Neural progenitor cell (in vitro differentiated cells): ENCODE measurements at regions not wholly inside any gene's neighbourhood (a gene's known extent, or its start where the extent isn't known, plus 50 kb on each side); places are given as distances from the start of the nearest gene placed in this dataset.

Source experiments
- DNase-seq: peaks from one replicate; pipeline ENCODE4 v3.0.0-alpha.2; 2016; ENCODE audit warnings: low spot score
- H2AFZ ChIP-seq: fragments of 200-600 bp; sonication (generic); replicated peaks from 2 replicates; pipeline ENCODE4 v1.6.1; 2016; ENCODE audit warnings: antibody characterized with exemption
- H3F3A ChIP-seq: fragments of 200-600 bp; sonication (generic); 2 replicates; pipeline ENCODE4 v1.6.1; 2016; ENCODE audit warnings: antibody characterized with exemption, low read depth
- H3K27ac ChIP-seq: fragments of 200-600 bp; sonication (generic); 2 replicates; pipeline ENCODE4 v1.5.1; 2016; ENCODE audit warnings: mild to moderate bottlenecking
- H3K27me3 ChIP-seq: fragments of 200-600 bp; sonication (generic); 2 replicates; pipeline ENCODE4 v1.6.1; 2016; ENCODE audit warnings: mild to moderate bottlenecking, moderate library complexity
- H3K36me3 ChIP-seq: fragments of 200-600 bp; sonication (generic); 2 replicates; pipeline ENCODE4 v1.5.1; 2016
- H3K4me1 ChIP-seq: fragments of 200-600 bp; sonication (generic); 2 replicates; pipeline ENCODE4 v1.6.1; 2016; ENCODE audit warnings: mixed run types
- H3K4me2 ChIP-seq: fragments of 200-600 bp; sonication (generic); 2 replicates; pipeline ENCODE4 v1.6.1; 2016
- H3K4me3 ChIP-seq: fragments of 200-600 bp; sonication (generic); 2 replicates; pipeline ENCODE4 v1.5.1; 2016
- H3K79me2 ChIP-seq: fragments of 200-600 bp; sonication (generic); 2 replicates; pipeline ENCODE4 v1.6.1; 2016; ENCODE audit warnings: low read depth
- H3K9ac ChIP-seq: fragments of 200-600 bp; sonication (generic); 2 replicates; pipeline ENCODE4 v1.6.1; 2016
- H3K9me3 ChIP-seq: fragments of 200-600 bp; sonication (generic); 2 replicates; pipeline ENCODE4 v1.5.1; 2016; ENCODE audit warnings: low read depth
- H4K20me1 ChIP-seq: fragments of 200-600 bp; sonication (generic); 2 replicates; pipeline ENCODE4 v1.6.1; 2016; ENCODE audit warnings: low read depth
- H3K27ac Mint-ChIP-seq: 3 replicates; pipeline ENCODE4 v1.8.0; 2021; ENCODE audit warnings: mixed read lengths
- H3K27me3 Mint-ChIP-seq: 2 replicates; pipeline ENCODE4 v1.8.0; 2022; ENCODE audit warnings: low read depth, mild to moderate bottlenecking, inconsistent platforms, moderate library complexity, mixed read lengths; ENCODE audit not compliant: insufficient read depth
- H3K36me3 Mint-ChIP-seq: 3 replicates; pipeline ENCODE4 v1.8.0; 2021; ENCODE audit warnings: mixed read lengths
- H3K4me1 Mint-ChIP-seq: 3 replicates; pipeline ENCODE4 v1.8.0; 2021; ENCODE audit warnings: mixed read lengths
- H3K4me3 Mint-ChIP-seq: 3 replicates; pipeline ENCODE4 v1.8.0; 2021; ENCODE audit warnings: mild to moderate bottlenecking, moderate library complexity, mixed read lengths
- H3K9me3 Mint-ChIP-seq: 3 replicates; pipeline ENCODE4 v1.8.0; 2020; ENCODE audit warnings: mixed read lengths
- CTCF ChIP-seq: fragments of 200-600 bp; sonication (generic); IDR thresholded peaks from 2 replicates; pipeline ENCODE4 v1.5.1; 2017; ENCODE audit warnings: antibody characterized with exemption, mild to moderate bottlenecking
- EZH2 ChIP-seq: fragments of 200-600 bp; sonication (generic); IDR thresholded peaks from 2 replicates; pipeline ENCODE4 v1.6.1; 2017; ENCODE audit warnings: antibody characterized with exemption, mild to moderate bottlenecking, moderate library complexity
- EZH2phosphoT487 ChIP-seq: fragments of 200-600 bp; sonication (generic); IDR thresholded peaks from 2 replicates; pipeline ENCODE4 v1.6.1; 2017; ENCODE audit warnings: antibody characterized with exemption

GRCh38 chr2:136211701-136212100 lies 93.8 kb upstream of the CXCR4 start:
- Histone ChIP-seq H3K9ac (no peak overlapping the region), H2AFZ (no peak overlapping the region), H3K4me3 (no peak overlapping the region), H3K27me3 (no peaks in the 10 kb centered on the region), H3K27ac (no peak overlapping the region), H3K4me2 (no peak overlapping the region), H3K79me2 (no peaks in the 10 kb centered on the region), H3K9me3 (peaks cover 3% of the 10 kb centered on the region), H3K36me3 (no peaks in the 10 kb centered on the region), H3K4me1 (peaks cover 25% of the 10 kb centered on the region), H4K20me1 (no peaks in the 10 kb centered on the region), H3F3A (peaks cover 21% of the 10 kb centered on the region)
- H3K4me1 Mint-ChIP-seq: peaks cover 28% of the 10 kb centered on the region
- TF ChIP-seq EZH2 (no peak), CTCF (no peak), EZH2phosphoT487 (no peak)
- no peaks in the 10 kb centered on the region for H3K36me3 Mint-ChIP-seq
- H3K4me3 Mint-ChIP-seq: no peak overlapping the region
- H3K27ac Mint-ChIP-seq: no peak overlapping the region
- peaks cover 25% of the 10 kb centered on the region for H3K9me3 Mint-ChIP-seq
- no peak for DNase-seq
- H3K27me3 Mint-ChIP-seq: peaks cover 10% of the 10 kb centered on the region

GRCh38 chr2:136210822-136211221 lies 92.9 kb upstream of the CXCR4 start:
- peaks cover 30% of the 10 kb centered on the region for H3K4me1 Mint-ChIP-seq
- H3K9ac ChIP-seq: no peak overlapping the region
- TF ChIP-seq EZH2phosphoT487 (no peak), CTCF (no peak), EZH2 (no peak)
- peak overlapping the region; percentile 31 for H3K27ac Mint-ChIP-seq
- no peaks in the 10 kb centered on the region for H3K36me3 ChIP-seq
- peaks cover 3% of the 10 kb centered on the region for H3K9me3 ChIP-seq
- H3K4me3 Mint-ChIP-seq: no peak overlapping the region
- H3K27me3 Mint-ChIP-seq: peaks cover 7% of the 10 kb centered on the region
- no peak overlapping the region for H3K27ac ChIP-seq
- H3K27me3 ChIP-seq: no peaks in the 10 kb centered on the region
- no peak overlapping the region for H3K4me3 ChIP-seq
- H3K36me3 Mint-ChIP-seq: no peaks in the 10 kb centered on the region
- H4K20me1 ChIP-seq: no peaks in the 10 kb centered on the region
- H3F3A ChIP-seq: peaks cover 17% of the 10 kb centered on the region
- peaks cover 17% of the 10 kb centered on the region for H3K4me1 ChIP-seq
- no peak overlapping the region for H3K4me2 ChIP-seq
- peaks cover 25% of the 10 kb centered on the region for H3K9me3 Mint-ChIP-seq
- no peak for DNase-seq
- H2AFZ ChIP-seq: no peak overlapping the region
- H3K79me2 ChIP-seq: no peaks in the 10 kb centered on the region

GRCh38 chr2:136210455-136210805 lies 92.5 kb upstream of the CXCR4 start:
- peaks cover 13% of the 10 kb centered on the region for H3K4me1 ChIP-seq
- no peaks in the 10 kb centered on the region for H3K36me3 ChIP-seq
- H3K4me2 ChIP-seq: no peak overlapping the region
- peaks cover 7% of the 10 kb centered on the region for H3K27me3 Mint-ChIP-seq
- H3K4me3 ChIP-seq: no peak overlapping the region
- H3K36me3 Mint-ChIP-seq: no peaks in the 10 kb centered on the region
- H3K4me3 Mint-ChIP-seq: no peak overlapping the region
- H3K79me2 ChIP-seq: no peaks in the 10 kb centered on the region
- no peaks in the 10 kb centered on the region for H3K27me3 ChIP-seq
- TF ChIP-seq EZH2: no peak
- no peak for TF ChIP-seq EZH2phosphoT487
- no peak for TF ChIP-seq CTCF
- no peak for DNase-seq
- H3K27ac ChIP-seq: no peak overlapping the region
- H2AFZ ChIP-seq: no peak overlapping the region
- H3K27ac Mint-ChIP-seq: peak overlapping the region; percentile 31
- no peak overlapping the region for H3K9ac ChIP-seq
- peaks cover 3% of the 10 kb centered on the region for H3K9me3 ChIP-seq
- H3K4me1 Mint-ChIP-seq: peaks cover 26% of the 10 kb centered on the region
- no peaks in the 10 kb centered on the region for H4K20me1 ChIP-seq
- peaks cover 13% of the 10 kb centered on the region for H3F3A ChIP-seq
- peaks cover 29% of the 10 kb centered on the region for H3K9me3 Mint-ChIP-seq
